ENCODE measurements at regions not wholly inside any gene's neighbourhood (a gene's known extent, or its start where the extent isn't known, plus 50 kb on each side); places are given as distances from the start of the nearest gene placed in this dataset.

- no TSS peak for BruUV-seq (replicated peaks)
- H3K27me3 ChIP-seq (ENCODE audit: control insufficient read depth, insufficient read depth, low read length): no peaks in the 10 kb centered on the region
- DNase-seq: no peak
- no peaks in the 10 kb centered on the region for H3K79me1 ChIP-seq (ENCODE audit: low read depth in 1 of 2, low read length in 2 of 2)
- H3K4me2 ChIP-seq (ENCODE audit: low read depth, low read length): no peak overlapping the region
- CTCF ChIA-PET: no interaction called here
- dilution Hi-C loops (cut with HindIII; ENCODE audit: low sequenced_read_pairs, unreplicated experiment): no loop called here
- intact Hi-C loops (cut with micrococcal nuclease): no loop called here
- no peaks in the 10 kb centered on the region for H3K9me1 ChIP-seq (ENCODE audit: insufficient read depth, low read length)
- WGBS, 2 experiments (ENCODE audit: extremely low coverage in 2 of 2, insufficient read length in 1 of 2): 26% methylated on average over 3 of the region's 4 CpGs; no CpG with 5 or more reads in 1 of the 2 experiments
- no peak for ATAC-seq (ENCODE audit: low read depth)
- H3K18ac ChIP-seq (ENCODE audit: low read depth, low read length): no peak overlapping the region
- H3K36me3 ChIP-seq (ENCODE audit: control insufficient read depth, insufficient read depth, low read length): no peaks in the 10 kb centered on the region
- in situ Hi-C loops (cut with MboI; ENCODE audit: low sequenced_read_pairs): no loop called here
- no peak overlapping the region for H2AK9ac ChIP-seq (replicated peaks; ENCODE audit: low read depth, low read length, poor library complexity)
- no peak overlapping the region for H3K23ac ChIP-seq (ENCODE audit: low read depth, low read length)
- H3K4ac ChIP-seq (ENCODE audit: low read depth, low read length): no peak overlapping the region
- H2AFZ ChIP-seq (replicated peaks; ENCODE audit: low read length, poor library complexity): no peak overlapping the region
- H2BK120ac ChIP-seq (ENCODE audit: low read depth, low read length): no peak overlapping the region
- POLR2A ChIA-PET (ENCODE audit: unreplicated experiment): no interaction called here
- no peak overlapping the region for H2BK20ac ChIP-seq (ENCODE audit: low read depth, low read length)
- H2AK5ac ChIP-seq (ENCODE audit: low read depth, low read length): no peak overlapping the region
- no peak overlapping the region for H3K14ac ChIP-seq (replicated peaks; ENCODE audit: low read depth, low read length)
- no peak overlapping the region for H3K27ac ChIP-seq (ENCODE audit: insufficient read depth, low read length)
- TF ChIP-seq MAFK (IDR thresholded peaks at IDR 0.05; ENCODE audit: low read depth, low read length) (no peak), CEBPB (IDR thresholded peaks at IDR 0.05; ENCODE audit: low read depth, low read length) (no peak), CHD1 (IDR thresholded peaks at IDR 0.05; ENCODE audit: low read depth, low read length) (no peak), RAD21 (IDR thresholded peaks at IDR 0.05; ENCODE audit: low read length) (no peak), MAZ (IDR thresholded peaks at IDR 0.05; ENCODE audit: borderline replicate concordance, low read depth, low read length) (no peak), BHLHE40 (IDR thresholded peaks at IDR 0.05; ENCODE audit: low read depth, low read length) (no peak), FOS (IDR thresholded peaks at IDR 0.05; ENCODE audit: low read depth, low read length) (no peak), POLR2A (IDR thresholded peaks at IDR 0.05; ENCODE audit: low read depth, low read length) (no peak), NFE2L2 (IDR thresholded peaks at IDR 0.05; ENCODE audit: low read depth, low read length) (no peak), RFX5 (IDR thresholded peaks at IDR 0.05; ENCODE audit: low read depth, low read length) (no peak), MXI1 (IDR thresholded peaks at IDR 0.05; ENCODE audit: borderline replicate concordance, low read depth, low read length) (no peak), RCOR1 (IDR thresholded peaks at IDR 0.05; ENCODE audit: insufficient replicate concordance, low read length) (no peak), SMC3 (IDR thresholded peaks at IDR 0.05; ENCODE audit: low read depth, low read length) (no peak), USF2 (IDR thresholded peaks at IDR 0.05; ENCODE audit: low read depth, low read length) (no peak)
- TF ChIP-seq, protein P1, sequence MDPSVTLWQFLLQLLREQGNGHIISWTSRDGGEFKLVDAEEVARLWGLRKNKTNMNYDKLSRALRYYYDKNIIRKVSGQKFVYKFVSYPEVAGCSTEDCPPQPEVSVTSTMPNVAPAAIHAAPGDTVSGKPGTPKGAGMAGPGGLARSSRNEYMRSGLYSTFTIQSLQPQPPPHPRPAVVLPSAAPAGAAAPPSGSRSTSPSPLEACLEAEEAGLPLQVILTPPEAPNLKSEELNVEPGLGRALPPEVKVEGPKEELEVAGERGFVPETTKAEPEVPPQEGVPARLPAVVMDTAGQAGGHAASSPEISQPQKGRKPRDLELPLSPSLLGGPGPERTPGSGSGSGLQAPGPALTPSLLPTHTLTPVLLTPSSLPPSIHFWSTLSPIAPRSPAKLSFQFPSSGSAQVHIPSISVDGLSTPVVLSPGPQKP (IDR thresholded peaks at IDR 0.05; ENCODE audit: borderline replicate concordance, low read depth, low read length): no peak
- TF ChIP-seq, protein P2, sequence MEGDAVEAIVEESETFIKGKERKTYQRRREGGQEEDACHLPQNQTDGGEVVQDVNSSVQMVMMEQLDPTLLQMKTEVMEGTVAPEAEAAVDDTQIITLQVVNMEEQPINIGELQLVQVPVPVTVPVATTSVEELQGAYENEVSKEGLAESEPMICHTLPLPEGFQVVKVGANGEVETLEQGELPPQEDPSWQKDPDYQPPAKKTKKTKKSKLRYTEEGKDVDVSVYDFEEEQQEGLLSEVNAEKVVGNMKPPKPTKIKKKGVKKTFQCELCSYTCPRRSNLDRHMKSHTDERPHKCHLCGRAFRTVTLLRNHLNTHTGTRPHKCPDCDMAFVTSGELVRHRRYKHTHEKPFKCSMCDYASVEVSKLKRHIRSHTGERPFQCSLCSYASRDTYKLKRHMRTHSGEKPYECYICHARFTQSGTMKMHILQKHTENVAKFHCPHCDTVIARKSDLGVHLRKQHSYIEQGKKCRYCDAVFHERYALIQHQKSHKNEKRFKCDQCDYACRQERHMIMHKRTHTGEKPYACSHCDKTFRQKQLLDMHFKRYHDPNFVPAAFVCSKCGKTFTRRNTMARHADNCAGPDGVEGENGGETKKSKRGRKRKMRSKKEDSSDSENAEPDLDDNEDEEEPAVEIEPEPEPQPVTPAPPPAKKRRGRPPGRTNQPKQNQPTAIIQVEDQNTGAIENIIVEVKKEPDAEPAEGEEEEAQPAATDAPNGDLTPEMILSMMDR (conservative IDR thresholded peaks at IDR 0.05; ENCODE audit: low read depth, low read length): no peak
- no peak overlapping the region for H4K91ac ChIP-seq (ENCODE audit: insufficient read depth, low read depth, low read length)
- H3K56ac ChIP-seq (ENCODE audit: extremely low read depth, insufficient read depth, low read length): no peak overlapping the region
- no peaks in the 10 kb centered on the region for H3K9me3 ChIP-seq (ENCODE audit: control insufficient read depth, insufficient read depth, low read length)
- no peaks in the 10 kb centered on the region for H4K20me1 ChIP-seq (ENCODE audit: insufficient read depth, low read length)
- no peak overlapping the region for H2BK5ac ChIP-seq (ENCODE audit: low read depth, low read length, poor library complexity, severe bottlenecking)
- no peak overlapping the region for H4K8ac ChIP-seq (ENCODE audit: low read depth in 2 of 2, low read length in 2 of 2)
- no peak overlapping the region for H2BK15ac ChIP-seq (ENCODE audit: low read depth, low read length)
- no peak overlapping the region for H3K4me3 ChIP-seq (ENCODE audit: insufficient read depth, low read depth, low read length)
- H3K9ac ChIP-seq (ENCODE audit: low read depth, low read length): no peak overlapping the region
- H4K5ac ChIP-seq (ENCODE audit: low read depth, low read length): no peak overlapping the region
- H3K4me1 ChIP-seq (ENCODE audit: control insufficient read depth, insufficient read depth, low read length): no peaks in the 10 kb centered on the region
These were observed 61.3 kb upstream of the PAX3 start for GRCh38 chr2:222360146-222360545.

All from IMR-90 (cell line).